Islet precursor cell (in vitro differentiated cells): ENCODE measurements at regions not wholly inside any gene's neighbourhood (a gene's known extent, or its start where the extent isn't known, plus 50 kb on each side); places are given as distances from the start of the nearest gene placed in this dataset.

Experiments used
- DNase-seq: peaks from one replicate; pipeline ENCODE4 v3.0.0-alpha.2; 2018

DNA sequence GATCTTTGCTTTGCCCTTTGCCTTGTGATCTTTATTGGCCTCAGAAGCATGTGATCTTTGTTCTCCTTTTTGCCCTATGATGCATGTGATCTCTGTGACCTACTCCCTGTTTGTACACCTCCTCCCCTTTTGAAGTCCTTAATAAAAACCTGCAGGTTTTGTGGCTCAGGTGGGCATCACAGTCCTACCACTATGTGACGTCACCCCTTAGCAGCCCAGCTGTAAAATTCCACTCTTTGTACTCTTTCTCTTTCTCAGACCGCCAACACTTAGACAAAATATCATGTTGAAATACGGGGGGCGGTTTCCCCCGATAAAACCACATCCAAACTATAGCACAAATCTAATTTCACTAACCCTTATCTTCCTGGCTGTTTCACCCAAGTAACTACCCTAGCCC lies 76.7 kb upstream of the RAPGEF4 start:
- no peak for DNase-seq

DNA sequence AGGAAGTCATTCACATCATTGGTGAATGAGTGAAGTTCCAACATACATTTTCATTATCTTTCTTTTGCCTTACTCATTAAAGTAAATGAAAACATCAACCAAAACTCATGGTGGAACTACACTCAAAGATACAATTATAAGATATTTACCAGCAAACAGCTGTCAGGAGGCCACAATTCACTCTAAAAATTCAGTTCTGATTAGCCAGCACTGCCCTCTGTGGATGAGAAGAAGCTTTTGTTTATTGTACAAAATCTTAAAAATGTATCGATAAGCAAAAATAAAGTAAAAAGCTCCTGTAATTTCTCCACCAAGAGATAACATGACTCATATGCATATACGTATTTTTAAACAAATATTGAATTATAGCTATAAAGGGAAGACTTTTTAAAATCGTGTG lies 73.5 kb upstream of the RAPGEF4 start:
- DNase-seq: no peak

DNA sequence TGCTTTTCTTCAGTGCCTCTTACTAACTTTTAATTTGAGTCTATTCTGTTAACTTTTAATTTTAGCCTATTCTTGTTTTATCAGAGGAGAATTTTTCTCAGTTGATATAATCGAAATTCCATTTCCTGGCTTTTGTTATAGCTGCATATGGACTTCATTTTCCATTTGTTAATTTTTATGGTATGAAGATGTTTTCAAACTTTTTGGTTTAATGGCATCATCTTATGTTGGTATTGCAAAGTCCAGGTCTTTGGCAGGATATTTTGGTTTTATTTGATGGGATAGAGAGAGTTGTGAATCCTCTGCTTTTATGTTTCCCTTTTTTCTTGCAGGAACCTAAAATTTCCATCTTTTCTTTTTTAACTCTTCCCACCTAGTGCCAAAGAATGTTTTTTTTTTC lies 70.9 kb upstream of the RAPGEF4 start:
- no peak for DNase-seq

DNA sequence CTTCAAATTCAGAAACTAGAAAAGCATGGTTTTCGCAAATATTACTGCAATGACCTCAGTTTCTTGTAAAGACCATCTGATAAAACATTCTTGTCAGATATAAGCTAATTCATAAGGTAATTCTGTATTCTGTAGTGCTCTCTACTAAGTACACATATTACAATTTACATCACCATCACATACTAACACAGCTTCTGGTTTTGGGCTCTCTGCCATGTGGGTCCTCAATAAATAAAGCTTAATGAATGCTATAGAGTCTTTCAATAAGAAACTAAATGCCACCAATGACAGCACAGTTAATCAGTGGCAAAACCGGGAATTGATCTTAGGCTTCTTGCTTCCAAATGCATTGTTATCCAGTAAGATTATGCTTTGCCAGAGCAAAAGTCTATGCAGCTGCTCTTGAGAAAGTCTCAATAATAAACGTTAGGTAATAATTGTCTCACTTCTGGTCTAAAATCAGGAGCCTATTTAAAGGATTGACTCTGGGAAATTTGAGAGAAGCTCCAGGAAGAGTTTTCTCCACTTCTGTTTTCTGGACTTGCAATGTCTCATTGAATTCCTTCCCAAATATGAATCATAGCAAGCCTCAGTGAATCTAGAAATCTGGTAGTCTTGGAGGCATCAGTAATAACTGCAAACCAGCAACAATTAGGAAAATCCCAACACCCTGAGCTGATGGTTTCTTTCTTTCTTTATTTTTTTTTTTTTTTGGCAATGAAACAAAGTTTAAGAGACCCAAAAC lies 67.9 kb upstream of the RAPGEF4 start:
- DNase-seq: no peak

DNA sequence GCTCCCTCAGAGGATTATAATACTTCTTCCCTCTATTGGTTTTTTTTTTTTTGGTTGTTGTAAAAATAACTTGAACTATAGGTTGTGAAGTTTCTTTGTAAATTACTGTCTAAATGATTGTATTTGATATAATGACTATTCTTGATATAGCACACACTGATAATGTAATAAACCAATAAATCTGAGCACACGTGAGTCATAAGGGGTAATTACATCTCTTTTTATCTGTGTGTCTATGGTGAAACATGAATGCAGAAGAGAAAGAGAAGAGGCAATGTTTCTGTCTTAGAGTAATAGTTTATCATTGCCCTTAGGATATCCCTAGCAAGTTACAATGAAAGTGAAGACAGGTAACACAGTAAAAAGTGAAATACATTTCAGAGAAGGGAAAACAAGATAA lies 64.1 kb upstream of the RAPGEF4 start:
- DNase-seq: no peak

DNA sequence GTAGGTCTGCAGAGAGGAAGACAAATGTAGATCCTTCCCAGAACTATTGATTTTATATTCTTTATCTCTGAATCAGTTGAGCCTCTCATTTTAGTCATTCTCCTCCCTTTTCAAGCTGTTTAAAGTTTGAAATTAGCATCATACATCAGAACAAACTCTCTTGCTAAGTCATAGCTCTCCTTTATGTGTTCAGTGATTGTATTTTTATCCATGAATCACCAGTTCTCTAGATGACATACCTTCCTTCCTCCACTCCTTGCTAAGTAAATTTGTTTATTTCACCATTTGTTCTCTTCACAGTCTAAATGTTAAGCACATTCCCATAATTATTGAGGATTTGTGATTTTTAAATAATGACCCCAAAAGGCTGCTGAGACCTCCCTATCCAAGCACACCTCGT lies 63.5 kb upstream of the RAPGEF4 start:
- DNase-seq: no peak

DNA sequence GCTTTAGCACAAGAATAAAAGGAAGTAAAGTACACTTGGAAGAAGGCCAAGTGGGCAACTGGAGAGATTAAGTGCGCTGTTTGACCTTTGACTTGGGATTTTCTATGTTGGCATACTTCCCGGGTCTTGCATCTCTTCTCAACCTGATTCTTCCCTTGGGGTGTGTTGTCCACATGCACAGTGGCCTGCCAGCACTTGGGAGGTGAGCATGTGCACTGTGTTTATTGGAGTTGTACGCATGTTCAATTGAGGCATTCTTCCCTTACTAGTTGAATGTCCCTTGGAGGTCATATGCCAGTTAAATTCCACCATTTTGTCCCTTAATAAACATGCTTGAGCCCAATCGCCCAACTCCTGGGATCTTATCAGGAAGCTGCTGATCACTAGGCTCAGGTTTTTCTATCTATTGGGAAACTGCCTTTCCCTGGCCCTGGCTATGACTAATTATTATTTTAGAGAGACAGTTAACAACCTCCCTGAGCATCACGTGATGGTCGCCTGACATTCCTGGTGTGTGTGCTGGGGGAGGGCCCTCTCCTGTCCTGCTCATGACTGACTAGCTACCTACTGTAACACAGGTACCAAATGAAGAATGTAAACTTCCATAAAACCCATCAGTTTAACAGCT lies 62.5 kb upstream of the RAPGEF4 start:
- no peak for DNase-seq

DNA sequence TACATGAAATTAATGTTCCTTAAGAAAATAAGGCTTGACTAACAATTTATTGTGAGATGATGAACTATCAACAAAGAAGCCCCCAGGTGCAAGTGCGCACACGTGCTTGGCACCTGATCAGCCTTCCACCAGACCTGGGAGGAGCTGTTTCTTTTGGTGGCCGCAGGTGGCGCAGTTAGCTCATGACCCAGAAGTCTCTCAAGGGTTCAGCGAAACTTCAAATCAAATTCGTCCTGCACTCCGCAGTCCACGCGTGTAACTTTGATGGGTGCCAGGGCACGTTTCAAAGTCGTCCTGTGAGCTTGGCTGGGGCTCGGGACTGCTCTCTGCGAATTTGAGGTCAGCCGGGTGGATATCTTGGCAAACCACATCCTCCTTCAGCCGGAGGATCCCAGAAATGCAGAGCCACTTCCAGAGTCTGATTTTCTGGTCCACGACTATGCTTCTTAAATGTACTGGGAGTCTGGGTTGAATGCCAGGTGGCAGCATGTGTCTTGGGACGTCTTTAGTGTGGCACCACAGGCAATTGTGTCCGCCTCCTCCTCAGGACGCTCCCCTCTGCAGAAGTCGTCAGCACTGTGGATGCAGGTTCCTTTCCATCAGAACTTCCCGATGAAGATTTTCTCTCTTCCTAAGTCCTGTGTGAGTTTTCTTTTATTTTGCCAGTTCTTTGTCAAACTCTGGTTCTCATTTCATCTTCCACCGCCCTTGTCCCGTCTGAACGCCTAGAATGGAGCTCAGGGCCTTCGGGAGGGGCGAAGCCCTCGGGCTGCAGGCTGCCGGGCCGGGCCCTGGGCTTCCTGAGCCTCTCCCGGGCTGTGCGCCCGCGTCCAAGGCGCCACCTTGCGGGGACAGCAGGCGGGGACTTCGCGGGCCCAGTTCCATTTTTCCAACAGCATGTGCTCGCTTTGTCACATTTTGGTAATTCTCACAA lies 61.3 kb upstream of the RAPGEF4 start:
- DNase-seq: peak; percentile 77

DNA sequence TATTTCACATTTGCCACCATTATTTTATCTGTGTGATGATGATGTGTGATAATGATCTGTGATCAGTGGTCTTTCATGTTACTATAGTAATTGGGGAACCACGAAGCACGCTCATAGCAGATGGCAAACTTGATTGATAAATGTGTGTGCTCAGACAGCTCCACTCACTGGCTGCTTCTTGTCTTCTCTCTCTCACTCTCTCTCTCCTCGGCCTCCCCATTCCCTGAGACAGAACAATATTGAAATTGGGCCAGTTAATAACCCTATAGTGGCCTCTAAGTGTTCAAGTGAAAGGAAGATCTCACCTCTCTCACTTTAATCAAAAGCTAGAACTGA lies 60.7 kb upstream of the RAPGEF4 start:
- no peak for DNase-seq

DNA sequence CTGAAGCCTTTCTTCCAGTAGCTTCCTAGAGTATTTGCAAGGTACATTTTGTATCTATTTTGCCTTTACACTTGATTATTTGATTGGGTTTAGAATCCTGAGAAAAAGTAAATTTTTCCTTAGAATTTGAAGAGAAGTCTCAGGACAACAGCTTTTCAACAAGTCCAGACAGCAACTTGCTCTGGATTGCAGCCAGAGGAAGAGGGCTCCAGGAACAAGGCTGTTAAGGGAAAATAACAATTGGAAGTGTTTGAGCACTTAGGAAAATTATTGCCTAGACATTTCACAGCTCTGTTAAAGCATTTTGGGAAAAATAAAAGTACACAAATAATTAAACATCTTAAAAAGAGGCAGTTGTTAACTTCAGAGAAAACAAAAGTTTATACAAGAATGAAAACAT lies 58.3 kb upstream of the RAPGEF4 start:
- DNase-seq: no peak

DNA sequence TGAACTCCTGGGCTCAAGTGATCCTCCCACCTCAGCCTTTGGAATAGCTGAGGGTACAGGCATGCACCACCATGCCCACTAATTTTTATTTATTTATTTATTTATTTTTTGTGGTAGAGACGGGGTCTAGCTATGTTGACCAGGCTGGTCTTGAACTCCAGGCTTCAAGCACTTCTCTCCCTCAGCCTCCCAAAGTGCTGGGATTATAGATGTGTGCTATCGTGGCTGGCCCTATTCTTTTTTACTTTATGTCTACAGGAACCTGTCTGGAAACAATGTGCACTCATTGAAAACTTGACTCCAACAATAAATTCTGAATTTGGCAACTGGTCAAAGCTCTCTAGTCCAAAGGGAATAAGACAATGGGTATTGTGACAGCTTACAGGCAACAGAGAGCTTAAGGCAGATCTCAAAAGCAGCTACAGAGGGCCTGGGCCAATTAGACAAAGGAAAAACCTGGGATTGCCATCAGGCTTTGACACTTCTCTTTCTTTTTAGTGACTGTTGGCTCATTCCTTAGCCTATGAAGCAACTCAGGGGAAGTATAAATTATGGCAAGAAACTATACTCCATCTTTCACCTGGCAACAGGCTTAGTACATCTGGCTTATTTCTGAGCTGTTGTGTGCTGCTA lies 55.1 kb upstream of the RAPGEF4 start:
- no peak for DNase-seq

DNA sequence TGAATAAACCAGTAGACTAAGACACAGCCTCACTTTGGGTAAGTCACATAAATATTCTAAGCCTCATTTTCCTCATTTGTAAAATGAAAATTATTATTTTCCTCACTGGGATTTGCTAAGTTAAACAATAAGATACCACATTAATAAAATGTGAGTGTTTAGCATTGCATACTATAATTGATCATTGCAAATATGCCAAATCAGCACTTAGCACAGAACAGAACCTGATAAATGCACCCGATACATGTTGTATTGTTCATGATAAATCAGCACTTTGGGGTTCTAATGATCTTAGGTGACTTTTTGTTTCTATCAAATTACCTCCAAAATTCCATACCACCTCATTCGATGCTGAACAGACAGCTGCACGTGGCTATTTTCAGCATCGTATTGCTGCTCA lies 50.2 kb upstream of the RAPGEF4 start:
- DNase-seq: no peak
